ENCODE measurements at regions not wholly inside any gene's neighbourhood (a gene's known extent, or its start where the extent isn't known, plus 50 kb on each side); places are given as distances from the start of the nearest gene placed in this dataset.

GRCh38 chr6:165922309-165922794 lies 245.3 kb downstream of the TBXT start:
- in situ Hi-C loops (cut with MboI; ENCODE audit: low sequenced_read_pairs), result no loop called here

DNA sequence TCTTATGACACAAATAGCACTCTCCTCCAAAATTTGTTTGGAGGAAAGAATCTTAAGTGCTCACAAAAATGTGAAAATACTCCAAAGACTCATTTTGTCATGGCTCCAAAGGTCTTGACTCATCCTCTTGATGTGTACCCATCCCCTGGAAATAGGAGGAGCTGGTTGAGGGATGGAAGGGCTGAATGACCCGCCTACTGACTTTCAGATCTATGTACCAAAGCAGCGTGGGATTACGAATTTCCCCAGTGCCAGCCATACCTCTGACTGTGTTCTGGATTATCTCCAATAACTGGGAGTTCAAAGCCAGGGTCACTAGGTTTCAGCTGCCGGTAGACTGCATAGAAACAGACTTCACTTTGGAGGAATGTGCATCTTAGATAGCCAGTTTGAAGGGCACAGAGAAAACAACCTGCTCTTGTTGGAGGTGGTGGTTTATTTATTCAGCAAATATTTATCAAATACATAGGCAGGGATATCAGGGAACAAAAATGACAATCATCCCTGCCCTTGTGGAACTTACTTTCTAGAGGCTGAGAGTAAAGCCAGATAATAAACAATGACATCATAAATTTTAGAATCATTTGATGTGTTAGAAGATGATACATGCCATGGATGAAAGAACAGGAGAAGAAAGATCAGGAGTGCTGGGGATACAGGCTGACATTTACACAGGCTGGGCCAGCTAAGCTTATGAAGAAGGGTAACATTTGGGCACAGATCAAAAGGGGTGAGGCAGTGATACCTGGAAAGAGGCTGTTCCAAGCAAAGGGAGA lies 246.6 kb downstream of the TBXT start:
- in situ Hi-C loops (cut with MboI; ENCODE audit: low sequenced_read_pairs), result no loop called here

GRCh38 chr6:165917576-165917975 lies 250.1 kb downstream of the TBXT start:
- in situ Hi-C loops (cut with MboI; ENCODE audit: low sequenced_read_pairs), result no loop called here

DNA sequence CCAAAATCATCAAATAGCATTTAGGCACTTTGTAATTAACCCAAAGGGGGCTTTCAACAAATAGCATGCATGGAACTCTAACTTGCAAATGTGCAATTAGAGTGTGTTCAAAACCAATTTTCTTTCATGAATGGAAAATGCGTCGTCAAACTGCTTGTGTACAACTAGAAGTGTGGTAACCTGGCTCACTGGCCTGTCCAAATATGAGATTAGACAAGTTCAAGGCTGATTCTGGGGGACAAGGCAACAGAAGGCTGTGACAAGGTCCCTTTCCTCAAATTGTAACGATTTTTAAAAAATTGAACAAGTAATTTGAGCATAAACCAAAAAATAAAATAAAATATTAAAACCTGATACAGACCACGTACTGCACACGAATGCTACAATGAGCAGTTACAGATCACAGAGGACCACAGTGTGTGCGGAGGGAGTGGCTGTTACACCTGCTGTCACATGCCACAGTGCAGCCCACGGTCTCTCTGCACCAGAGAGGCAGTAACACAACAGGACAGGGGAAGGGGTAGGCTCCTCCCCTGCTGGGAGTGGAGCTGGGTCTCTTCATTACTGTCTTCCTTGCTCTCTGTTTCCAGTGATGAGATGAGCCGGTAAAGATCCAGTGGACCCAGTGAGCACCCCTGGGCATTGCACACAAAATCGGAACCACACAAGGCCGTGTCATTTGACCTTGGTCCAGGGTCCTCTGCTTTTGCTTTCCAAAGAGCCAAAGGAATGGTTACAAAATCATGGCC lies 252.2 kb upstream of the PDE10A start:
- in situ Hi-C loops (cut with MboI; ENCODE audit: low sequenced_read_pairs), result no loop called here

DNA sequence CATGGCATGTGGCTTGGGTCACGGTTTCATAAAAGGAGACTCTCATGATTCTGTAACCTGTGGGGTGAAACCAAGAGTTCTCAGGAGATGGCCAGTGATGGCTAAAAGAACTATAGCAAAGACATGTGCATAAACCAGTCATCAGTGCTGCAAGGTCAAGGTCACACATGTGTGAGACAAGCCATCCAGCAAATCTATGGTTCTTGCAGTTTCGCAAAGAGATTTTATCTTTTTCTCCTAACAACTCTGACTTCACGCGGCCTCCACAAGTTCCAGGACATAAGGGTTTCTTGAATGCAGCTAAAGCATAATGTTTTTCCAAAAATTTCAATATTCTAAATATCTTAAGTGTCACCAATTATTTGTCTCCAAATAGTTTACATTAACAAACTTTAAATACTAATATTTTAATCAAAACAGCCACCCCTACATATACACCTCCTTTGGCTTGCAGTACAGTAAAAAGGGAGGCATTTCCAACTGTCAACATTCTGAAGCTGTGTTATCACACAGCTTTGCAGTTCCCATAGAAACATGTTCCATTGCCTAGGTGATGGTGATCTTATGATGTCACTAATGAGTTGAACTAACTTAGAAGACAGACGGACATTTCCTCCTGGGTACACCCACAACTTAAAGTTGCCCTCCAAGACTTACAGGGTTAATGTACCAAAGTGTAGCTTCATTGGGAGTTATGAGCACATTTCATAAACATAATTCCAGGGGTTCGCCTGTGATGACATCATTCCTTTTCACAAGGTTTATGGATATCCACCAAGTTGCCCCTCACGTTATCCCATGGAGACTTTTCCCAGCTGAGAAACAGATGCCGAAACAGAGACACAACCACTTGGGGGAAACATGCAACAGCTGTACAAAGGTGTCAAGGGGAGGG lies 250.9 kb upstream of the PDE10A start:
- in situ Hi-C loops (cut with MboI; ENCODE audit: low sequenced_read_pairs), result no loop called here

DNA sequence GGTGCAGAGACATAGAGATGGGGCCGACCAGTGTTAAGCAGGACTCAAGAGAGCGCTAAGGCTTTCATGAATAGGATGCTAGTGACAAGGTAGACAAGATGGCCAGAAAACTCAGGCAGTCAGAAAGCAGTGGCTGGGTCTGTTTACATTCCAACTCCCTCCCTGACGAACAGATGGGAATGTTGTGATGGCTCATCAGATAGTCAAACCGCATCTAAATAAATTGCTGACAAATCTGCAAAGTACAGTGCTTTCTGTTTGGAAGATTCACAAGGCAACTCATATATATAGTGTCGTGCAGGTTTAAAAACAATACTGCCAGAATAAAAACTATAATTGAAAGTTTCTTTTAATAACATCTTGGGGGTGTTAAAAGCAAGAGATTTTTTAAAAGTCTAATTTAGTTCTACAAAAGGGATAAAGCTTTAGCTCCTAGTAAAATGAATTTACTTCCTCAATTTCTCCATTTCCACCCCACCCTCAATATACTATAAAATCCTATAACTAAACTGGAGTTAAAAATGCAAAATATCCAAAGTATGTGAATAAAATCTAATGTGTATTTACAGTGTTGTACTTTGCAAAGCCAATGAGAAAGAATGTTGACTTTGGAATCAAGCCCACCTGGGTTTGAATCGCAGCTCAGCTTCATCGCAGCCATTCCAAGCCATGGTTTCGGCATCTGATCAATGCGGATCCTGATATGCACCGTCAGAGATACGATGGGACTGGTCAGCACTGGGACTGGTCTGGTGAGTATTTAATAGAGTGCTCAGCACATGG lies 247.3 kb upstream of the PDE10A start:
- in situ Hi-C loops (cut with MboI; ENCODE audit: low sequenced_read_pairs), result no loop called here

DNA sequence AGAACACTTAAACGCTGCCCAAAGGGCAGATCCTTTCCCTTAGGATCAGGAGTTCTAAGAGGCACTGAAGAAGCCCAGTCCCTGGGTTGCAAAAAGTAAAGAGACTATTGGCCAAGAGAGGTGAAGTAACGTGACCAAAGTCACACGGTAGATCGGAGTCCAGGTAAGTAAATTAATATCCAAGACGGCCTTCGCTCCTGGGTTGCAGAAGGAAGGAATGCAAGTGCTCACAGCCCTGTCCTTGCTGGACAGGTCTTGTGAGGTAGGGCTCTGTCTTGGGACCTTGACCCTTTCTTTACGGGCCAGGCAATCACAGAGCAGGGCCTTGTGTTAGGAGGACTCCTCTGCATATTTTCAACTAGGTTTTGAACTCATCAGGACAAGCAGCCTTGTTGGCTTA lies 243.7 kb upstream of the PDE10A start:
- in situ Hi-C loops (cut with MboI; ENCODE audit: low sequenced_read_pairs), result no loop called here

GRCh38 chr6:165905744-165906143 lies 242.7 kb upstream of the PDE10A start:
- in situ Hi-C loops (cut with MboI; ENCODE audit: low sequenced_read_pairs), result no loop called here

- in situ Hi-C loops (cut with MboI; ENCODE audit: low sequenced_read_pairs), result no loop called here
Observed at GRCh38 chr6:165900970-165901369, 237.9 kb upstream of the PDE10A start.

DNA sequence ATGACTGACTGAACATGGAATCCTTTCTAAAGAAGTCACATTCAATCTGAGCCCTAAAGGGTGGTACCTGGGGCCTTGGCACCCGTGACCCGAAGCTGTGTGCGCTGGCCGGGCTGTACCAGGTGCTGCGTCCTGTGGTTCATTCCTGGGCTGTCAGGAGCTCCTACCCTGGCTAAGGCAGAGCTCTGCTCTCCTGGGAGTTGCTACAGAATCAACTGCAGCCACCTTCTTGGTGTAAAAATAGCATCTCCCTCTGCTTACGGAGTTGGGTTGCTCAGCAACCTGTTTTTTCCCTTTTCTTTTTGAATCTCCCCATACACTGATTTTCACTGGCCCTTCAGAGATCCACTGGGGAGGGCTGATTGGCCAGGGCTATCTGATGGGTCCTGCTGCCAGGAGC lies 236.6 kb upstream of the PDE10A start:
- in situ Hi-C loops (cut with MboI; ENCODE audit: low sequenced_read_pairs), result no loop called here

DNA sequence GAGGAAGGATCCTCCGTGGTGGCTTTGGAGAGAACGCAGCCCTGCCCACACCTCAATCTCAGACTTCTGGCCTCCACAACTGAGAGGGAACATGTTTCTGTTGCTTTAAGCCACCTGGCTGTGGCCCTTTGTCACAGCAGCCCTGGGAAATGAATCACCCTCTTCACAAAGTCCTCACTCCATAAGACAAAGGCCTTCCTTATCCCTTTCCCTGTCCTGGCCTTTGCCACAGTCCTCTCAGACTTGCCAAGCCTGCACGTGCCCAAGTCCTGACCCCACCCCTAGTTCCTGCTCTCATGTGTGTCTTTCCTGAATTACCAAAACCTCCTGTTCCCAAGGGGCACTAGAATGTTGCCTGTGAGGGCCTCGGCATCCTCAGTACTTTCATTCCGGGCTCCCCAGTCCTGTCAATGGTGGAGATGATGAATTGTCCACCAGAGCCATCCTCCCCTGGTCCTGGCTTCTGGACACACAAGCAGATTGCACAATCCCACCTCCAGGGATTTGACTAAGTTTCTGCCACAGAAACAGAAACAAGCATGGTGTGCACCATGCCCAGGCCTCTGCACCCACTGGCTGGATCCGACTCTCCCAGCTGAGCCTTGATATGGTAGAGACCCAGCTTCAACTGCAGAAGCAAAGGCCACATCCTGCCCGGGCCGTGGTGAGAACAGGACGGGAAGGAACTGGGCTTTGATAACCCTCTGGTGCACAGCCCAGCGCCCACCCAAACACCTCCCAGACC lies 232.6 kb upstream of the PDE10A start:
- in situ Hi-C loops (cut with MboI; ENCODE audit: low sequenced_read_pairs), result no loop called here

DNA sequence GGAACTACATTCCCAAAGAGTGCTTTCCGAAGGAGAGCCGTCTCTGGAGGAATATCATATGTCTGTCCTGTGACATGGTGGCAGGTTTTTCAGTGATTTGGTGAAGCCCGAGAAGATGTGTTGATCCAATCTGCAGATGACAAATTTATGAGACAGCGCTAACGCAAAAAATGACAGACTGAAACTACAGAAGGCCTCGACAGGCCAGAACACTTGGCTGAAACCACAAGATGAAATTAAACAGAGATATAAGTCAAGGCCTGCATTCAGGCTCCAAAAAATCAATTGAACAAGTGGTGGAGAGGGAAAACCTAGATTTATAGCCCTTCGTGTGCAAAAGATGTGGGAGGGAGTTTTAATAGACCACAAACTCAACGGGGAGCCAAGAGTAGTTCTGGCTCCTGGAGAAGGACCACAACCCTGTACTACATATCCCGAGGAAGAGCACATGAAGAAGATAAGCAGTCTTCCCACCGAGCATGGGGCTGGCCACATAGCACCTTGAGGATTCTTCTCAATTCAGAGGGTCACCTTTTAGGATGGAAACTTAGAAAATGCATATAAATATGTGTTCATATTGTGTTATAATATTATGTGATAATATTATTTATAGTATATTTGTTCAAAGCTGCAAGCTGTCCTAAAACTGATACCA lies 231.3 kb upstream of the PDE10A start:
- in situ Hi-C loops (cut with MboI; ENCODE audit: low sequenced_read_pairs), result no loop called here

- in situ Hi-C loops (cut with MboI; ENCODE audit: low sequenced_read_pairs), result no loop called here
Observed at GRCh38 chr6:165893431-165893830, 230.4 kb upstream of the PDE10A start.

DNA sequence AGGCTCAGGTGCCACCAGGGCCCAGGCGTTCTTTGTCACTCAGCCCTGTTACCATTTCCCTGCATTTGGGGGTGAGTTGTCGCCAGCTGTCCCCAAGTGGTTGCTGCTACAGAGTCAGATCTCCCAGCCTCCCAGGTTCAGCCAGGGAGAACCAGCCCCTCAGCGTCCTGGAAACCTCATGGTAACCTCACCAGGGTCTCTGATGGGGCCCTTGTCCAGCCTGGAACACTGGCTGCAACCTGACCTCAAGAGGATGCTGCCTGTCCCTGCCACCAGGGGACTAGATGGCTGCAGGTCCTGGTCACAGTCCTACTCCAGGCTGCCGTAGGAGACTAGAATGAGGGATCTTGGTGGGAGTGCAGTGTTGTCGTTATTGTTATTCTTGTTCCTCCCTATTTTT lies 228.3 kb upstream of the PDE10A start:
- in situ Hi-C loops (cut with MboI; ENCODE audit: low sequenced_read_pairs), result no loop called here

GRCh38 chr6:165890404-165890735 lies 227.3 kb upstream of the PDE10A start:
- in situ Hi-C loops (cut with MboI; ENCODE audit: low sequenced_read_pairs), result no loop called here

- in situ Hi-C loops (cut with MboI; ENCODE audit: low sequenced_read_pairs), result loop anchor here (10.0 kb wide), 1 partner anchor 205 kb away; no protein-coding TSS in a partner anchor
Observed at GRCh38 chr6:165889636-165890403, 226.8 kb upstream of the PDE10A start.

DNA sequence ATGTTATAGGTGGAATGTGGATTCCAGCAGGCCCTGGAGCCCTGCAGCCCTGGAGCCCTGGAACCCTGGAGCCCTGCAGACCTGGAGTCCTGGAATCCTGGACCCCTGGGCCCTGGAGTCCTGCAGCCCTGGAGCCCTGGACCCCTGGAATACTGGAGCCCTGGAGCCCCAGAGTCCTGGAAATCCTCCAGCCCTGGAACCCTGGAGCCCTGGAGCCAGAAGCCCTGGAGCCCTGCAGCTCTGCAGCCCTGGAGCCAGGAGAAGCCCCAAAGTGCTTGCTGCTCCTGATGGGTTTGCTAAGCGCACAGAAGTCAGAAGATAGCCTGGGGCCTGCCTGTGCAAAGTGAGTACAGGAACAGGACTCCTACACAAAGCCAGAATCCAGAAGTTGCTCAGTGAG lies 223.1 kb upstream of the PDE10A start:
- in situ Hi-C loops (cut with MboI; ENCODE audit: low sequenced_read_pairs), result loop anchor here (10.0 kb wide), 1 partner anchor 209 kb away; no protein-coding TSS in a partner anchor
